HG03039 (cell line): ENCODE measurements at regions not wholly inside any gene's neighbourhood (a gene's known extent, or its start where the extent isn't known, plus 50 kb on each side); places are given as distances from the start of the nearest gene placed in this dataset.
"Not testable (repeated sequence)": the region's sequence is repeated elsewhere in the genome, so short reads cannot be mapped to it uniquely, and the experiment has no call there.

Source experiments
- ATAC-seq: cut with Tn5 transposase; IDR thresholded peaks from one replicate; pipeline ENCODE4 v1.9.1; 2021; ENCODE audit warnings: mild to moderate bottlenecking, moderate library complexity; ENCODE audit not compliant: unreplicated experiment

DNA sequence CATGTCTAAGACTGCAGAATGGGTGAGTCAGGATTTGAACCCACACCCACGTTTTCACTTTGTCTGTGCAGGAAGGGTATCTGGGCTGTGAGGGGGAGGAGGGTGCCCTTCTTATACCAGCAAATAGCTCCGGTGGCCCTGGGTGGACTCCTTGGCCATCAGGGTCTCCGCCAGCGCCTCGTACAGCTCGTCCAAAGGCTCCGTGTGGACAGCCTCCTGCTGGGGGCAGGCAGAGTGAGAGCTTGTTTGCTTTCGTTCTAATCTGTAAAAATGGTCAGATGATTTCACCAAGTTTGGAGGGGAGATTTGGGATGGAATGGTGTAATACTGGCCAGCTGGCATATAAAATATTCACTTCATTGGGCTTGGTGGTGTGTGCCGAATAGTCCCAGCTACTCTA lies 111.7 kb upstream of the CCZ1B start:
- not testable (repeated sequence) for ATAC-seq

DNA sequence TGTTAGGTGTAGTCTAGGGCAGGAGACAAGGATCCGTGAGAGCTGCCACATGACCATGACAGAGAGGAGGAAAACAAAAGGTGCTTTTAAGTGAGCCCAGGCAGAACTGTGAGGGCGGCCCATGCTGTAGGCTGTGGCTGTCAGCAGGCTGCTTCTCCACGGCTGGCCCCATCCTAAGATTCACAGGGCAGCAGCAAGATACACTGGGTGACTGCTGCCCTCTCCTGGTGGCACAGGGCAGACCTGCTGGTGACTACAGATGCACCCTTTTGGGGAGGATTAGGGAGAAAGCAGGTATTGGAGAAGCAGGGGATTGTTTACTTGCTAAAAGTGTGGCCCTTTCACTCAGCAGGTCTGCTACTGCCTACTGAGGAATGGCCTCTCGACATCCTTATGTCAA lies 112.2 kb upstream of the CCZ1B start:
- ATAC-seq: not testable (repeated sequence)

DNA sequence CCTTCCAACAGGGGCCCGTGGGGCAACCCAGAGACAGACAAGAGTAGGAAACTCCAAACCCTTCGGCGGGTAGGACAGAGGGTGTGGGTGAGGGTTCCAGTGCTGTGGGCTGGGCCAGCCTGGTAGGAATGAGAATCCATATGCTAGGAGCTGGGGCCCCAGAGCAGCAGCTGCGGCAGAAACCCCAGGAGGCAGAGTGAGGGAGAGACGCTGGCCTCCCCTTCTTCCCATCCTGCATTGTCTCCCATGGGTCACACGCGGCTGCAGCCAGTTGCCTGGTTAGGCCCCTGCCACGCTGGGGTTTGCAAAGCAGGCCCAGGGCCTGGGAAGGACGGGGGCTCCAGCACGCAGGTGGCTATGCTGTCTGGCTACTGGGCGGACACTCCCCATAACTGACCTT lies 113.1 kb upstream of the CCZ1B start:
- not testable (repeated sequence) for ATAC-seq

DNA sequence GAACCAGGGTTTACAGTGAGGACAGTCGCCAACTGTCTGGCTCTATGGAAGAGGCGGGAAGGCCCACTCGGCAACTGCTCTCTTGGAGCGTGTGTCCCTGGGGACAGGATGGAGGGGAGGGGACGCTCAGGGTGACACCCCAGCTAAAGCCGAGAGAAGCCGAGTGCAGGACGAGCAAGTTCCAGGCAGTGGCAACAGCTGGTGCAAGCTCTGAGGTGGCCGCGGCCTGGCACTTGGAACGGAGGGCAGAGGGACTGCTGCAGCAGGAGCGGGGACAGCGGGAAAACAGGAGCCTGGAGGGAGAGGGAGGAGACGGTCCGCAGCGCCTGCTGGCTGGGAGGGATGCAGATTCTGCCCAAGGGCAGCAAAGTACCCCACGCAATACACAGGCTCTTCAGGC lies 113.8 kb upstream of the CCZ1B start:
- ATAC-seq: not testable (repeated sequence)

DNA sequence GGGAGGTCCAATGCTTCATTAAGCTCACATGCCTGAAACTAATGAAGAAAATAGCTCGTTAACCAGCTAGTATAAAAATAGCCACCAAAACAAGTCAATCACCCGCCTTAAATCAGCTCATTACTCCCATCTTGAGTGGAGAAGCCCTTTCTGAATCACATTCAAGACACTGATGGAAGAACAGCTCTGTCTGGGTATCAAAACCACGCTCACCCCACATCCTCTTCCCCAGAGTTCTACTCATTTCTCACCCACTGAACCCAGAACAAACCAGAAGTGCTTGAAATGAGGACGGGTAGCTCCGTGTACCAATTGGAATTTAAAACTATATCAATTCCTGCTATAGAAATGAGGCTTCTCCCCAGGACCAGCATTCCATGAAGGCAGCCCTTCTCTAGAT lies 120.8 kb upstream of the CCZ1B start:
- ATAC-seq: not testable (repeated sequence)

DNA sequence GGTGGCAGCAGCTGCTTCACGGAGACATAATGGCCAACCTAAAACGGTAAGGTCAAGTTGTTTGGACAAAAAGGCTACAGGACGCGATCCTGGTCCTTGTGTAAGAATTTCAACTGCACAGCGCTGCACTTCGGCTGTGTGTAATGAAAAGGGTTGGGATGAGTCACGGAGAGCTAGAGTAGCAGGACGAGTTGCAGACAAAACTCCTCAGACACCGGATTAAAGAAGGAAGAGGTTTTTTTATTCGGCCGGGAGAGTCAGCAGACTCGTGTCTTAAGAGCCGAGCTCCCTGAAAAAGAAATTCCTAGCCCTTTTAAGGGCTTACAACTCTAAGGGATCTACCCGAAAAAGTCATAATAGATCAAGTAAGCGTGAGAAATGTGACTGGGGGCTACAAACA lies 124.2 kb upstream of the CCZ1B start:
- not testable (repeated sequence) for ATAC-seq

DNA sequence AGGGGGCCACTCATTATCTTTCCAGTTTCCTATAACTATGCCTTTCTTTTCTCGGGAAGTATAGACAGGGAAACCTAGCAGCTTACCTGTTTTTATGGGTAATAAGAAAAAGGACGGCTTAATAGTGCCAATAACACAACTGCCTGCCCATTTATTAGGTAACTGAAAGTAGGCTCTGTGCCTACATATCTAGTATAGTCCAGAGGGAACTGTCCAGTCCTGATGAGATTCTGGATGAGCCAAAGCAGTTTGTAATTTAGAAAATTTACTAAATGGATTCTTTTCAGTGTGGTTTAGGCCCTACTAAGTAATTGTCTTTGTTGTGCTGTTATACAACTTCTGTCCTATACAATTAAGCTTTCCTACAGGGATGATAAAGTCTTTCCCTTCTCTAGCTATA lies 125.5 kb upstream of the CCZ1B start:
- not testable (repeated sequence) for ATAC-seq

DNA sequence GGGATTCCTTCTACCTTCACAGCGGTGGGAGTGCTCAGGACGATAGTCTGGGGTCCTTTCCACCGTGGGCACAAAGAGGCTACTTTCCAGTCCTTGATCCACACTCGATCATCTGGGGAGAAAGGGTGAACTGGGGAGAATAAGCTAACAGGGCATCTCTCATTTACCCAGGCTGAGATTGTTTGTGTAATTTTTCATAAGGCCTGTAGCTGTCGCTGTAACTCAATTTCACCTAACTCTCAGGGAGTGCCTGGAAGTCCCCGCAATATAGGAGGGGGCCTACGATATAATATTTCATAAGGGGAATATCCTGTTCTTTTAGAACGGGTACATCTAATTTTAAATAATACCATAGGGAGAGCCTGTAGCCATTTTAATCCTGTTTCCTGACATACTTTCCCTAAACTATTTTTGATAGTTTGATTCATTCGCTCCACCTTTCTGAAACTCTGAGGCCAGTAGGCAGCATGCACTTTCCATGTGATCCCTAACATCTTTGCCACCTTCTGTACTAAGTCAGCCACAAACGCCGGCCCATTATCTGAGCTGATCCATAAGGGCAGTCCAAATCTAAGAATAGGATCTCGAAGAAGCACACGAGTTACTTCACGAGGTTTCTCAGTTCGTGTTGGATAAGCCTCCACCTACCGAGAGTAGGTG lies 127.2 kb upstream of the CCZ1B start:
- ATAC-seq: not testable (repeated sequence)

DNA sequence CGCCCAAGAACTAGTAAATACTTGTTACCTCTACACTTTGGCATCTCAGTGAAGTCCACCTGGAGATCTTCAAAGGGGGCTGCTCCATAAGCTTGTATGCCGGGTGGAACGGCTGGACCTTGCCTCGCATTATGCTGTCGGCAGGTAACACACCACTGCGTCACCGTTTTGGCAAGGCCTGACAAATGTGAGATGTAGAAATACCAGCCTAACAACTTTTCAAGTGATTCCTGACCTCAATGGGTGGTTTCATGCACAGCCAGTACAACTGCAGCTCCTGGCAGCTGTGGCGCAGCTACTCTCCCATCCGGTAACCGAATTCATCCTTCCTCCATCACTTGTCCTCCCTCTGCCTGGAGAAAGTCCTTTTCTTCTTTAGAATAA lies 127.7 kb upstream of the CCZ1B start:
- not testable (repeated sequence) for ATAC-seq

DNA sequence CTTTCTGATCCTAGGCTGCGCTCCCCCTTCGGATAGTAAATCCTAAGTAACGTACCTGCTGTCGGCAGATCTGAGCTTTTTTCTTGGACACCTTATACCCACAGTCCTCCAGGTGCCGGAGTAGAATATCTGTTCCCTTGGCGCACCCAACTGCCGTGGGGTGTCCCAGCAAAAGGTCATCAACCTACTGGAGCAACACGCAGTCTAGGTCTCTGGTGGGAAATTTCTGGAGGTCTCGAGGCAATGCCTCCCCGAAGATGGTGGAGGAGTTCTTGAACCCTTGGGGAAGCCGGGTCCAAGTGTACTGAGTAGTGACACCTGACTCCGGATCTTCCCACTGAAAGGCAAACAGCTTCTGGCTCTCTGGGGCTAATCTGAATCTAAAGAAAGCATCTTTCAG lies 129.3 kb upstream of the CCZ1B start:
- ATAC-seq: not testable (repeated sequence)

DNA sequence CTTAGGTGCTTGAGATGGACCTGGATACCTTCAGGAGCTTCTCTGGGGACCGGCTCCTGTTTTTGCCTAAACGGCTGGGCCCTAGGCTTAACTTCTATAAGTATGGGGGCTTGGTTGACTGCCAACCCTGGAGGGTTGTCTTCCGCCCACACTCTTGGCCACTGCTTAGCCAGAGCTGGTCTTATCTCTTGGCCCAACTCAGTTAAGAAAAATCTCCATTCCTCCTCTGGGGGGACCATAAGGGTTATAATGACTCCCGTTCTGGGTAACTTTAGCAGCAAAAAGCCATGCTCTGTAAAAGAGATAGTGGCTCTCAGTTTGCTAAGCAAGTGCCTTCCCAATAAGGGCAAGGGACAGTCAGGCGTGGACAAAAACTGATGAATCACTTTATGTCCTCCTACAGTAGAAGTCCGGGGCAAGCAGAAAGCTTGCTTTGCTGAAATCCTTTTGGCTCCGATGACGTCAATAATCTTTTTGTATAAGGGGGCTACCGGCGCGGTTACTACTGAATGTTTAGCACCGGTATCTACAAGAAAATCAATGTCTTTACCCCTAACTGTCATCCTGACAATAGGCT lies 130.0 kb upstream of the CCZ1B start:
- ATAC-seq: not testable (repeated sequence)

DNA sequence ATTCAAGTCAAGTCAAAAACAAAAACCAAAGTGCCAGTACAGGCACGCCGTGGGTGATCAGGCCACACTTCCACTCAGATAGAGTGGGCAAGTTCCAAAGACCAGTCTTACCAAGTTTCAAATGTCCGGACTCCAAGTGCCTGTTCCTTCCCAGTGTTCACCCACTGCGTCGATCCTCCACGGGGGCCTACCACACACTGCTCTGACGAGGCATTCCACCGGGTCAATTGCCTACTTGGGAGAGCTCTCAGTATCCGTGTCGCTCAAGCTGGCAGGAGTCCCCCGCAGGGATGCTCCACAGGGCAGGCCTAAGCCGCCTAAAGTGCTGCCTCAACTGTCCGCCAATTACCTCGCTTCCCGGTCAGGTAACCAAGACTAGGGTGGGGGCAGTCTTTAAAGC lies 132.3 kb upstream of the CCZ1B start:
- not testable (repeated sequence) for ATAC-seq

DNA sequence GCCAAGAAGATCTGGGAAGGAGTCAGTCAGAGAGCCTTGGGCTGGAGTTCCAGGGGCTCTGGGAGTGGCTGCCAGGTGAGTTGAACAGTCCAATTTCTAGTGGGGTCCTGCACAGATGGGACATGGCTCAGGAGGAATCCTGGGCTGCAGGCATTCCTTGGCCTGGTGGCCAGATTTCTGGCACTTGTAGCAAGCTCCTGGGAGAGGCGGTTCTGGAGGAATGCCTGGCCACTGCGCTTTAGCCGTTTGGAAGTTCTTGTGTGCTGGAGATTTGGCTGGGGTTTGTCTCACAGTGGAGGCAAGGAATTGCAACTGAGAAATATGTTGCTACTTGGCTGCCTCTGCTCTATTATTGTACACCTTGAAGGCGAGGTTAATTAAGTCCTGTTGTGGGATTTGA lies 133.9 kb upstream of the CCZ1B start:
- not testable (repeated sequence) for ATAC-seq

DNA sequence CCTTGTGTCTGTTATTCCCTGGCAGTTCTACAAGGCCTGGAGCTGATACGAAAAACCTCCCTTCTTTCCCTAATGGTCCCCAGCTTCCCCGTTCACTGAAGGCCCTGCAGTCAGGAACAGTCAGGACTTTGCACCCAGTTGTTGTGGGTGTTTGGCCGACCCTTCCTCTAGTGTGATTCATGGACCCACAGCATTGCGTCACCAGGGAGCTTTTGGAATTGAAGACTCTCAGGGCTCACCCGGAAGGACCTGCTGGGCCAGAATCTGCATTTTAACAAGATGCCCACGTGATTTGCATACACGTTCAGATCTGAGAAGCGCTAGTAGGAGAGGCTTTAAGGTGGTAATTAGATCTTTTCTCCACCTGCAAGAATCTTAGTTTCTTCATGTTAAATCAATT lies 136.8 kb upstream of the CCZ1B start:
- not testable (repeated sequence) for ATAC-seq

DNA sequence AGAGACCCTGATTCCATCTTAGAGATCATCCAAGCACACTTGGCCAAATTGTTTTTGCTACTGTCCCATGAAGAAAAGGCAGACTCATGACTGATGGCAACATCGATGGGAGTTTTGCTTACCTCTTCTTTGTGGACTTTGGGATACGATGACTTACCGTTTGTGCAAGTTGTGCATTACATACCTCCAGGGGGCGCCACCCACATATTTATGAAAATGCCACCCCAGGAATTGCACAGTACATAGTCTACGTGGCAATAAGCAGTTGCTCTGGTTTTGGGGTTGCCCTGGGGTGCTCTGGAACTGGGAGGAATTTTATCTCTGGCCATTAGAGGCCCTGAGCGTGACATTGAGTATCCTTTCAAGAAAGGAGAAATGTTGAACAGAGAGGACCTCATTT lies 139.0 kb upstream of the CCZ1B start:
- ATAC-seq: not testable (repeated sequence)

DNA sequence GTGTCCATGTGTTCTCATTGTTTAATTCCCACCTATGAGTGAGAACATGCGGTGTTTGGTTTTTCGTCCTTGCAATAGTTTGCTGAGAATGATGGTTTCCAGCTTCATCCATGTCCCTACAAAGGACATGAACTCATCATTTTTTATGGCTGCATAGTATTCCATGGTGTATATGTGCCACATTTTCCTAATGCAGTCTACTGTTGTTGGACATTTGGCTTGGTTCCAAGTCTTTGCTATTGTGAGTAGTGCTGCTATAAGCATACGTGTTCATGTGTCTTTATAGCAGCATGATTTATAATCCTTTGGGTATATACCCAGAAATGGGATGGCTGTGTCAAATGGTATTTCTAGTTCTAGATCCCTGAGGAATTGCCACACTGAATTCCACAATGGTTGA lies 144.1 kb upstream of the CCZ1B start:
- ATAC-seq: not testable (repeated sequence)

DNA sequence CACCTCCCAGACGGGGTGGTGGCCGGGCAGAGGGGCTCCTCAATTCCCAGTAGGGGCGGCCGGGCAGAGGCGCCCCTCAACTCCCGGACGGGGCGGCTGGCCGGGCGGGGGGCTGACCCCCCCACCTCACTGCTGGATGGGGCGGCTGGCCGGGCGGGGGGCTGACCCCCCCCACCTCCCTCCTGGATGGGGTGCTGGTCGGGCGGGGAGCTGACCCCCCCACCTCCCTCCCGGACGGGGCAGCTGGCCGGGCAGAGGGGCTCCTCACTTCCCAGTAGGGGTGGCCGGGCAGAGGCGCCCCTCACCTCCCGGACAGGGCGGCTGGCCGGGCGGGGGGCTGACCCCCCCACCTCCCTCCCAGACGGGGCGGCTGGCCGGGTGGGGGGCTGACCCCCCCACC lies 148.8 kb upstream of the CCZ1B start:
- ATAC-seq: not testable (repeated sequence)

DNA sequence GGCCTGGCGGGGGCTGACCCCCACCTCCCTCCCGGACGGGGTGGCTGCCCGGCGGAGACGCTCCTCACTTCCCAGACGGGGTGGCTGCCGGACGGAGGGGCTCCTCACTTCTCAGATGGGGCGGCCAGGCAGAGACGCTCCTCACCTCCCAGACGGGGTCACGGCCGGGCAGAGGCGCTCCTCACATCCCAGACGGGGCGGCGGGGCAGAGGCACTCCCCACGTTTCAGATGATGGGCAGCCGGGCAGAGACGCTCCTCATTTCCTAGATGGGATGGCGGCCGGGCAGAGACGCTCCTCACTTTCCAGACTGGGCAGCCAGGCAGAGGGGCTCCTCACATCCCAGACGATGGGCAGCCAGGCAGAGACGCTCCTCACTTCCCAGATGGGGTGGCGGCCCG lies 149.3 kb upstream of the CCZ1B start:
- ATAC-seq: not testable (repeated sequence)

DNA sequence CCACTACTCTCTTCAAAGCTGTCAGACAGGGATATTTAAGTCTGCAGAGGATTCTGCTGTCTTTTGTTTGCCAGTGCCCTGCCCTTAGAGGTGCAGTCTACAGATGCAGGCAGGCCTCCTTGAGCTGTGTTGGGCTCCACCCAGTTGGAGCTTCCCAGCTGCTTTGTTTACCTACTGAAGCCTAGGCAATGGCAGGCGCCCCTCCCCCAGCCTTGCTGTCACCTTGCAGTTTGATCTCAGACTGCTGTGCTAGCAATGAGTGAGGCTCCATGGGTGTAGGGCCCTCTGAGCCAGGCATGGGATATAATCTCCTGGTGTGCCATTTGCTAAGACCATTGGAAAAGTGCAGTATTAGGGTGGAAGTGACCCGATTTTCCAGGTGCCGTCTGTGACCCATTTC lies 151.3 kb upstream of the CCZ1B start:
- ATAC-seq: not testable (repeated sequence)

DNA sequence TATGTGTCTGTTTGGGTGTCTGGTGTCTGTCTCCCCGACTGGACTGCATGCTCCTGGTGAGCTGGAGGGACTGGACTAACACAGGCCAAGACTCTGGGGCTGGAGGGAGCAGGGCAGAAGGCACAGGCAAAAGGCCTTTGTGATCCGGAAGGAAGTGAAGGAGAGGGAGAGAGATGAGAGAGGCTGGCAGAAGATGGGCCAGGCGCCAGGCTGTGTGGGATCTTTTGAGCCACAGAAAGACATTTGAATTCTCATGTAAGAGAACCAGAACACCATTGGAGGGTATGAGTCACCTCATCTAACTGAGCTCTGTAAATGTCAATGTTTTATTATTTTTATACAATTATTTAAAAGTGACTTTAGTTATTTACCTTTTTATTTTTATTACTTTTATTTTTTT lies 152.3 kb upstream of the CCZ1B start:
- ATAC-seq: not testable (repeated sequence)

DNA sequence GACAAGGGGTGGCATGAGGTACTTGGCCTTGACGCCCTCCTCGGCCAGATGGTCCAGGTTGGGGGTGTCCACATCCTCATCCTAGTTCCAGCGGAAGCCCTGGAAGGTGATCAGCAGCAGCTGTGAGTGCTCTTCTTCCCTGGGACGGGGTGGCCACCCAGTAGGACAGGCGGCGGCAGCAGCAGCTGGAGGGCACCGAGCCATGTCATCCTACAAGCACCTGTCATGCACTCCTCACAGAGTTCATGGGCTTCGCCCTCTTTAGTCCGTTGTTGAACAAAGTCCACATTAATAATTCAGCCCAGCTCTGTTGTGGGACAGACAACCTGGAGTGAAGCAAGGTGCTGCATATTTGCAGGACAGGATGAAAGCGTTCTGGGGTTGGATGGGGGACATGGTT lies 153.4 kb upstream of the CCZ1B start:
- not testable (repeated sequence) for ATAC-seq

DNA sequence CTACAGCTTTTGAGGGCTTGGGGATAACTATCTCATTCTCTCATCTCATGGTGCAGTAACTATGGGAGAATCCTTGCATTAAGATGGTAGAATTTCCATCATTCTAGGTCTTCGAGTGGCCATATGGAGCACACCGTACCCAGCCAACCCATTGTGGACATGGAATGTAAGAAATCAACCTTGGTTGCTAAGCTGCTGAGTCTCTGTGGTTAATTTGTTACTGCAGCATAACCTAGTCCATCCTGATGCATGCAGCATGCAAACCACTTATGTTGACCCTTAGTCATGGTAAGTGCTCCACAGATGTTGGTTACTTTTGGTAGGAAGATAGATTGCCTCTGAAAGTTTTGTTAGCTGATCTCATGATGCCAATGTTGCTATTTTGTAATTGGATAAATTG lies 156.3 kb upstream of the CCZ1B start:
- ATAC-seq: not testable (repeated sequence)

DNA sequence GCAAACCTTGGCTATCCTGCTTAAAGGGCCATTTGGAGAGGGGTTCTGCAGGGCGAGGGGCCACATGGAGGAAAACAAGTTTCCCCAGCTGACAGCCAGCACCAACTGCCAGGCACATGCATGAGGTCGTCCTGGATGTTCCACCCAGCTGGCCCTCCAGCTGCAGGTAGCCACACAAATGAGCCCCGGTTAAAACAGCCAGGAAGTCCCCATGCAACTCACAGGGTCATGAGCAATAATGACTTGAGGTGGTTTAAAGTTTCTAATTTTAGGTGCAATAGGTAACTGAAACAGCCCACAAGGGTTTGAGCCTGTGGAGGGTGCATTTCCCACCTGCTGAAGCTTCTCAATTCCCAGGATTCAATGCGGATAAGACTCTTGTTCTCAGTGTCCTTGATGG lies 160.8 kb upstream of the CCZ1B start:
- ATAC-seq: not testable (repeated sequence)
